Right atrium auricular region (tissue), 2 donors: ENCODE measurements at regions not wholly inside any gene's neighbourhood (a gene's known extent, or its start where the extent isn't known, plus 50 kb on each side); places are given as distances from the start of the nearest gene placed in this dataset.

Experiments used
- DNase-seq: peaks from one replicate; pipeline ENCODE4 v3.0.0-alpha.2; 2019; ENCODE audit warnings: low spot score
- H3K27ac ChIP-seq, 2 donors: fragments of 200-600 bp; sonication (generic); 1 replicate in 1 of 2; 2 replicates in 1 of 2; pipeline ENCODE4 v1.5.1; 2016 to 2019
- H3K27me3 ChIP-seq, 2 donors: fragments of 200-600 bp; sonication (generic); one replicate each; pipeline versions ENCODE4 v1.5.1 to v1.6.0; 2017 to 2019
- H3K36me3 ChIP-seq: fragments of 200-600 bp; sonication (generic); one replicate; pipeline ENCODE4 v1.5.1; 2016
- H3K4me1 ChIP-seq, 2 donors: fragments of 200-600 bp; sonication (generic); one replicate each; pipeline versions ENCODE4 v1.5.1 to v1.6.0; 2017 to 2019
- H3K4me3 ChIP-seq, 2 donors: fragments of 200-600 bp; sonication (generic); 1 replicate in 1 of 2; 2 replicates in 1 of 2; pipeline ENCODE4 v1.5.1; 2017 to 2019; ENCODE audit warnings: mild to moderate bottlenecking in 1 of 2, moderate library complexity in 1 of 2
- H3K9me3 ChIP-seq, 2 donors: fragments of 200-600 bp; sonication (generic); one replicate each; pipeline ENCODE4 v1.5.1; 2019
- CTCF ChIP-seq, 2 donors: fragments of 200-600 bp; sonication (generic); IDR thresholded peaks; one replicate each; pipeline ENCODE4 v1.5.1; 2019; ENCODE audit warnings: antibody characterized with exemption in 2 of 2

- Histone ChIP-seq H3K36me3 (no peaks in the 10 kb centered on the region), H3K27ac (no peak overlapping the region), H3K9me3 (no peaks in the 10 kb centered on the region), H3K4me1 (no peaks in the 10 kb centered on the region), H3K27me3 (no peaks in the 10 kb centered on the region), H3K4me3 (no peak overlapping the region)
- TF ChIP-seq CTCF (IDR thresholded peaks at IDR 0.05), result no peak
- DNase-seq, result peak; percentile 46
These were observed 102.2 kb upstream of the SLC24A3 start for GRCh38 chr20:19110285-19110684.

GRCh38 chr20:19110881-19111460, 101.5 kb upstream of the SLC24A3 start:
- no peaks in the 10 kb centered on the region for H3K36me3 ChIP-seq
- H3K27ac ChIP-seq, result no peak overlapping the region
- TF ChIP-seq CTCF (IDR thresholded peaks at IDR 0.05), result no peak

GRCh38 chr20:19112828-19113227, 99.6 kb upstream of the SLC24A3 start:
- Histone ChIP-seq H3K9me3 (no peaks in the 10 kb centered on the region), H3K36me3 (no peaks in the 10 kb centered on the region), H3K27me3 (no peaks in the 10 kb centered on the region), H3K27ac (no peak overlapping the region), H3K4me3 (no peak overlapping the region), H3K4me1 (no peaks in the 10 kb centered on the region)
- no peak for DNase-seq
- no peak for TF ChIP-seq CTCF (IDR thresholded peaks at IDR 0.05)

More at GRCh38 chr20:19110881-19111460, 101.5 kb upstream of the SLC24A3 start:
- no peak for DNase-seq
- Histone ChIP-seq H3K4me3 (no peak overlapping the region), H3K4me1 (no peaks in the 10 kb centered on the region), H3K9me3 (no peaks in the 10 kb centered on the region), H3K27me3 (no peaks in the 10 kb centered on the region)

- peak; percentile 30 for DNase-seq
- no peaks in the 10 kb centered on the region for H3K4me1 ChIP-seq
These were observed 99.0 kb upstream of the SLC24A3 start for GRCh38 chr20:19113343-19113930.

GRCh38 chr20:19114410-19114809, 98.0 kb upstream of the SLC24A3 start:
- Histone ChIP-seq H3K36me3 (no peaks in the 10 kb centered on the region), H3K27me3 (no peaks in the 10 kb centered on the region), H3K4me3 (no peak overlapping the region), H3K27ac (no peak overlapping the region), H3K9me3 (no peaks in the 10 kb centered on the region), H3K4me1 (no peaks in the 10 kb centered on the region)
- no peak for DNase-seq
- TF ChIP-seq CTCF (IDR thresholded peaks at IDR 0.05), result no peak

More at GRCh38 chr20:19113343-19113930, 99.0 kb upstream of the SLC24A3 start:
- Histone ChIP-seq H3K27me3 (no peaks in the 10 kb centered on the region), H3K27ac (no peak overlapping the region), H3K36me3 (no peaks in the 10 kb centered on the region), H3K4me3 (no peak overlapping the region), H3K9me3 (no peaks in the 10 kb centered on the region)
- no peak for TF ChIP-seq CTCF (IDR thresholded peaks at IDR 0.05)

DNA sequence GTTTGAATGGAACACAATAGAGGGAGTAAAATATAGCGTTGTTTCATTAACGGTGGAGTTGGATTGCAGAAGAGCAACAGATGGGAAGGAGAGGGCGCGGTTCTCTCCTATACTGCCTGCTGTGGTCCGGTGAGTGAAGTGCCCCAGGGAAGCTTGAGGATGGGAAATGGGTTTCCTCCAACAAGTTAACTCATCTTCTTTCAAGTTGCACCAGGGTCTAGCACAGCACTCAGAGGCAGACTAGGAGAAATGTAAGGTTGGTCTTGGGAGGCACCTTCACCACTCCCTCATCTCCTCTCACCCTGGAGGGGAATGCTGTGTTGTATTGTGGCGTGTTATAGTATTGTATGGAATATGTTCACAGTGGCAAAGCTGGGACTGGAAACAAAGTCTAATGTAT, 96.9 kb upstream of the SLC24A3 start:
- Histone ChIP-seq H3K27ac (no peak overlapping the region), H3K36me3 (no peaks in the 10 kb centered on the region), H3K27me3 (no peaks in the 10 kb centered on the region), H3K9me3 (no peaks in the 10 kb centered on the region), H3K4me1 (no peaks in the 10 kb centered on the region), H3K4me3 (no peak overlapping the region)
- no peak for TF ChIP-seq CTCF (IDR thresholded peaks at IDR 0.05)
- DNase-seq, result peak; percentile 7
